Stimulated activated naive CD8-positive, alpha-beta T cell treated with anti-CD3 and anti-CD28 coated beads, Interleukin-15, Interleukin-2, amounts not matched to agents 100 ng/mL and 50 ng/mL, for 24 hours (primary cell): ENCODE measurements at regions not wholly inside any gene's neighbourhood (a gene's known extent, or its start where the extent isn't known, plus 50 kb on each side); places are given as distances from the start of the nearest gene placed in this dataset.
"Not testable (repeated sequence)": the region's sequence is repeated elsewhere in the genome, so short reads cannot be mapped to it uniquely, and the experiment has no call there.

ENCODE experiments used
- H3K27ac Mint-ChIP-seq: one replicate; pipeline ENCODE4 v1.8.0; 2021; ENCODE audit warnings: mild to moderate bottlenecking, mixed read lengths
- H3K27me3 Mint-ChIP-seq: one replicate; pipeline ENCODE4 v1.8.0; 2021; ENCODE audit warnings: mixed read lengths
- H3K36me3 Mint-ChIP-seq: one replicate; pipeline ENCODE4 v1.8.0; 2021; ENCODE audit warnings: low read depth, mixed read lengths
- H3K4me1 Mint-ChIP-seq: one replicate; pipeline ENCODE4 v1.8.0; 2021; ENCODE audit warnings: low read depth, mixed read lengths
- H3K4me3 Mint-ChIP-seq: one replicate; pipeline ENCODE4 v1.8.0; 2021; ENCODE audit warnings: mild to moderate bottlenecking, mixed read lengths
- H3K9me3 Mint-ChIP-seq: one replicate; pipeline ENCODE4 v1.8.0; 2021; ENCODE audit warnings: mixed read lengths

GRCh38 chr4:20158195-20158594, 93.5 kb upstream of the SLIT2 start:
- H3K27ac Mint-ChIP-seq = no peak overlapping the region

GRCh38 chr4:20151436-20151835, 100.3 kb upstream of the SLIT2 start:
- no peaks in the 10 kb centered on the region for H3K4me1 Mint-ChIP-seq
- no peak overlapping the region for H3K27ac Mint-ChIP-seq
- no peaks in the 10 kb centered on the region for H3K27me3 Mint-ChIP-seq
- no peaks in the 10 kb centered on the region for H3K36me3 Mint-ChIP-seq
- H3K4me3 Mint-ChIP-seq = no peak overlapping the region
- peaks cover 8% of the 10 kb centered on the region for H3K9me3 Mint-ChIP-seq

More at GRCh38 chr4:20158195-20158594, 93.5 kb upstream of the SLIT2 start:
- H3K9me3 Mint-ChIP-seq = no peaks in the 10 kb centered on the region
- no peaks in the 10 kb centered on the region for H3K4me1 Mint-ChIP-seq
- no peaks in the 10 kb centered on the region for H3K36me3 Mint-ChIP-seq
- H3K4me3 Mint-ChIP-seq = no peak overlapping the region
- no peaks in the 10 kb centered on the region for H3K27me3 Mint-ChIP-seq

GRCh38 chr4:20149143-20149542, 102.6 kb upstream of the SLIT2 start:
- H3K4me3 Mint-ChIP-seq, H3K36me3 Mint-ChIP-seq, H3K27me3 Mint-ChIP-seq, H3K27ac Mint-ChIP-seq, H3K4me1 Mint-ChIP-seq: not testable (repeated sequence)
- H3K9me3 Mint-ChIP-seq = peaks cover 23% of the 10 kb centered on the region

GRCh38 chr4:20137176-20137575, 114.5 kb upstream of the SLIT2 start:
- Mint-ChIP-seq H3K27ac (no peak overlapping the region), H3K4me1 (no peaks in the 10 kb centered on the region), H3K36me3 (no peaks in the 10 kb centered on the region), H3K27me3 (no peaks in the 10 kb centered on the region), H3K4me3 (no peak overlapping the region), H3K9me3 (peaks cover 8% of the 10 kb centered on the region)

GRCh38 chr4:20127626-20128025, 124.1 kb upstream of the SLIT2 start:
- no peaks in the 10 kb centered on the region for H3K27me3 Mint-ChIP-seq
- no peaks in the 10 kb centered on the region for H3K4me1 Mint-ChIP-seq
- H3K27ac Mint-ChIP-seq = no peak overlapping the region
- no peaks in the 10 kb centered on the region for H3K9me3 Mint-ChIP-seq
- no peak overlapping the region for H3K4me3 Mint-ChIP-seq
- H3K36me3 Mint-ChIP-seq = no peaks in the 10 kb centered on the region

- no peak overlapping the region for H3K27ac Mint-ChIP-seq
- H3K4me3 Mint-ChIP-seq = no peak overlapping the region
- H3K27me3 Mint-ChIP-seq = no peaks in the 10 kb centered on the region
- no peaks in the 10 kb centered on the region for H3K9me3 Mint-ChIP-seq
- H3K36me3 Mint-ChIP-seq = no peaks in the 10 kb centered on the region
- no peaks in the 10 kb centered on the region for H3K4me1 Mint-ChIP-seq
Observed at GRCh38 chr4:20126906-20127305, 124.8 kb upstream of the SLIT2 start.

GRCh38 chr4:20124317-20125026, 127.2 kb upstream of the SLIT2 start:
- Mint-ChIP-seq H3K9me3 (no peaks in the 10 kb centered on the region), H3K4me3 (no peak overlapping the region), H3K36me3 (no peaks in the 10 kb centered on the region), H3K27me3 (no peaks in the 10 kb centered on the region), H3K27ac (no peak overlapping the region), H3K4me1 (no peaks in the 10 kb centered on the region)

- no peaks in the 10 kb centered on the region for H3K27me3 Mint-ChIP-seq
- no peak overlapping the region for H3K4me3 Mint-ChIP-seq
- no peaks in the 10 kb centered on the region for H3K9me3 Mint-ChIP-seq
- no peak overlapping the region for H3K27ac Mint-ChIP-seq
- no peaks in the 10 kb centered on the region for H3K36me3 Mint-ChIP-seq
- no peaks in the 10 kb centered on the region for H3K4me1 Mint-ChIP-seq
Observed at GRCh38 chr4:20122198-20122988, 129.3 kb upstream of the SLIT2 start.

GRCh38 chr4:20119141-20119540, 132.6 kb upstream of the SLIT2 start:
- Mint-ChIP-seq H3K27me3 (no peaks in the 10 kb centered on the region), H3K36me3 (no peaks in the 10 kb centered on the region), H3K4me3 (no peak overlapping the region), H3K9me3 (peaks cover 5% of the 10 kb centered on the region), H3K27ac (no peak overlapping the region), H3K4me1 (no peaks in the 10 kb centered on the region)

- Mint-ChIP-seq H3K4me3 (no peak overlapping the region), H3K27ac (no peak overlapping the region), H3K9me3 (peaks cover 8% of the 10 kb centered on the region), H3K36me3 (no peaks in the 10 kb centered on the region), H3K27me3 (no peaks in the 10 kb centered on the region), H3K4me1 (no peaks in the 10 kb centered on the region)
Observed at GRCh38 chr4:20109391-20109790, 142.3 kb upstream of the SLIT2 start.

- Mint-ChIP-seq H3K4me3 (no peak overlapping the region), H3K27ac (no peak overlapping the region), H3K36me3 (no peaks in the 10 kb centered on the region), H3K4me1 (no peaks in the 10 kb centered on the region), H3K9me3 (peaks cover 12% of the 10 kb centered on the region), H3K27me3 (no peaks in the 10 kb centered on the region)
Observed at GRCh38 chr4:20106921-20107320, 144.8 kb upstream of the SLIT2 start.

- H3K27me3 Mint-ChIP-seq = no peaks in the 10 kb centered on the region
- H3K9me3 Mint-ChIP-seq = peaks cover 13% of the 10 kb centered on the region
- H3K4me3 Mint-ChIP-seq = no peak overlapping the region
- H3K4me1 Mint-ChIP-seq = no peaks in the 10 kb centered on the region
- H3K27ac Mint-ChIP-seq = no peak overlapping the region
- H3K36me3 Mint-ChIP-seq = no peaks in the 10 kb centered on the region
Observed at GRCh38 chr4:20101831-20102230, 149.9 kb upstream of the SLIT2 start.

GRCh38 chr4:20096911-20097310, 154.8 kb upstream of the SLIT2 start:
- no peaks in the 10 kb centered on the region for H3K27me3 Mint-ChIP-seq
- peaks cover 8% of the 10 kb centered on the region for H3K9me3 Mint-ChIP-seq
- no peaks in the 10 kb centered on the region for H3K4me1 Mint-ChIP-seq
- H3K4me3 Mint-ChIP-seq = no peak overlapping the region
- H3K36me3 Mint-ChIP-seq = no peaks in the 10 kb centered on the region
- H3K27ac Mint-ChIP-seq = no peak overlapping the region

- no peaks in the 10 kb centered on the region for H3K36me3 Mint-ChIP-seq
- H3K27me3 Mint-ChIP-seq = no peaks in the 10 kb centered on the region
- H3K4me1 Mint-ChIP-seq = no peaks in the 10 kb centered on the region
- H3K9me3 Mint-ChIP-seq = peaks cover 8% of the 10 kb centered on the region
- H3K27ac Mint-ChIP-seq = no peak overlapping the region
- no peak overlapping the region for H3K4me3 Mint-ChIP-seq
Observed at GRCh38 chr4:20095805-20096541, 155.7 kb upstream of the SLIT2 start.

- Mint-ChIP-seq H3K36me3 (no peaks in the 10 kb centered on the region), H3K4me1 (no peaks in the 10 kb centered on the region), H3K9me3 (peaks cover 4% of the 10 kb centered on the region), H3K27ac (no peak overlapping the region), H3K4me3 (no peak overlapping the region), H3K27me3 (no peaks in the 10 kb centered on the region)
Observed at GRCh38 chr4:20091781-20092180, 159.9 kb upstream of the SLIT2 start.
